HUES64 (cell line): ENCODE measurements at regions not wholly inside any gene's neighbourhood (a gene's known extent, or its start where the extent isn't known, plus 50 kb on each side); places are given as distances from the start of the nearest gene placed in this dataset.

Experiments used
- H3K27ac ChIP-seq: 2 replicates; pipeline ENCODE4 v1.7.0; 2013; ENCODE audit warnings: low read depth, low read length, inconsistent platforms
- H3K27me3 ChIP-seq: 2 replicates; pipeline ENCODE4 v1.6.1; 2013; ENCODE audit warnings: mild to moderate bottlenecking, low read length; ENCODE audit not compliant: insufficient read depth
- H3K36me3 ChIP-seq: 2 replicates; pipeline ENCODE4 v1.6.1; 2013; ENCODE audit warnings: mild to moderate bottlenecking, low read length; ENCODE audit not compliant: insufficient read depth
- H3K4me1 ChIP-seq: 2 replicates; pipeline ENCODE4 v1.6.1; 2013; ENCODE audit warnings: mild to moderate bottlenecking, low read length, moderate library complexity; ENCODE audit not compliant: insufficient read depth
- H3K4me3 ChIP-seq: 2 replicates; pipeline ENCODE4 v1.5.1; 2013; ENCODE audit warnings: mild to moderate bottlenecking, low read length, moderate library complexity
- H3K9ac ChIP-seq: 2 replicates; pipeline ENCODE4 v1.6.1; 2013; ENCODE audit warnings: mild to moderate bottlenecking, low read depth, low read length
- H3K9me3 ChIP-seq: 2 replicates; pipeline ENCODE4 v1.6.1; 2013; ENCODE audit warnings: low read depth, low read length; ENCODE audit not compliant: insufficient read depth
- WGBS: fragments of 150-250, 120-280 bp; methylation state at CpG from one replicate; pipeline ENCODE4 v1.1.7; 2013; ENCODE audit warnings: missing lambda C conversion rate; 5-methylcytosine and 5-hydroxymethylcytosine counted together

GRCh38 chr9:1871626-1872419 is 143.3 kb upstream of the SMARCA2 start:
- Histone ChIP-seq H3K27ac (no peak overlapping the region), H3K4me3 (no peak overlapping the region), H3K27me3 (no peaks in the 10 kb centered on the region), H3K9me3 (no peaks in the 10 kb centered on the region), H3K4me1 (peaks cover 10% of the 10 kb centered on the region), H3K36me3 (no peaks in the 10 kb centered on the region), H3K9ac (peak overlapping the region; percentile 42; the same call in 1 of the 2 replicates)
- 67% methylated on average over 8 of the region's 8 CpGs for WGBS

GRCh38 chr9:1875251-1875851 is 139.8 kb upstream of the SMARCA2 start:
- H3K9ac ChIP-seq: no peak overlapping the region
- no peak overlapping the region for H3K27ac ChIP-seq
- no peaks in the 10 kb centered on the region for H3K9me3 ChIP-seq
- 95% methylated on average over 8 of the region's 8 CpGs for WGBS
- no peak overlapping the region for H3K4me3 ChIP-seq
- H3K36me3 ChIP-seq: no peaks in the 10 kb centered on the region
- H3K27me3 ChIP-seq: no peaks in the 10 kb centered on the region
- H3K4me1 ChIP-seq: peaks cover 10% of the 10 kb centered on the region

- H3K27me3 ChIP-seq: no peaks in the 10 kb centered on the region
- peaks cover 10% of the 10 kb centered on the region for H3K4me1 ChIP-seq
- WGBS: 95% methylated on average over 5 of the region's 5 CpGs
- no peaks in the 10 kb centered on the region for H3K36me3 ChIP-seq
- H3K27ac ChIP-seq: no peak overlapping the region
- no peak overlapping the region for H3K9ac ChIP-seq
- no peaks in the 10 kb centered on the region for H3K9me3 ChIP-seq
- H3K4me3 ChIP-seq: no peak overlapping the region
Measured at GRCh38 chr9:1875921-1876448, 139.2 kb upstream of the SMARCA2 start.

GRCh38 chr9:1876891-1877496 is 138.2 kb upstream of the SMARCA2 start:
- H3K27me3 ChIP-seq: no peaks in the 10 kb centered on the region
- no peaks in the 10 kb centered on the region for H3K9me3 ChIP-seq
- no peaks in the 10 kb centered on the region for H3K36me3 ChIP-seq
- 98% methylated on average over 5 of the region's 5 CpGs for WGBS
- H3K27ac ChIP-seq: no peak overlapping the region
- no peak overlapping the region for H3K9ac ChIP-seq
- no peak overlapping the region for H3K4me3 ChIP-seq
- H3K4me1 ChIP-seq: peaks cover 3% of the 10 kb centered on the region

GRCh38 chr9:1877951-1878350 is 137.2 kb upstream of the SMARCA2 start:
- H3K4me1 ChIP-seq: no peaks in the 10 kb centered on the region
- H3K4me3 ChIP-seq: no peak overlapping the region
- H3K9me3 ChIP-seq: no peaks in the 10 kb centered on the region
- H3K27me3 ChIP-seq: no peaks in the 10 kb centered on the region
- WGBS: 92% methylated on average over 4 of the region's 4 CpGs
- no peaks in the 10 kb centered on the region for H3K36me3 ChIP-seq
- H3K27ac ChIP-seq: no peak overlapping the region
- H3K9ac ChIP-seq: no peak overlapping the region

- Histone ChIP-seq H3K4me1 (no peaks in the 10 kb centered on the region), H3K36me3 (no peaks in the 10 kb centered on the region), H3K27me3 (no peaks in the 10 kb centered on the region), H3K27ac (no peak overlapping the region), H3K9ac (no peak overlapping the region), H3K4me3 (no peak overlapping the region), H3K9me3 (no peaks in the 10 kb centered on the region)
- 92% methylated on average over 3 of the region's 3 CpGs for WGBS
Measured at GRCh38 chr9:1878811-1879210, 136.3 kb upstream of the SMARCA2 start.

- no peak overlapping the region for H3K4me3 ChIP-seq
- H3K27me3 ChIP-seq: no peaks in the 10 kb centered on the region
Measured at GRCh38 chr9:1879501-1879900, 135.6 kb upstream of the SMARCA2 start.

GRCh38 chr9:1880038-1880565 is 135.0 kb upstream of the SMARCA2 start:
- Histone ChIP-seq H3K4me1 (no peaks in the 10 kb centered on the region), H3K9ac (no peak overlapping the region), H3K27ac (no peak overlapping the region), H3K27me3 (no peaks in the 10 kb centered on the region), H3K9me3 (no peaks in the 10 kb centered on the region), H3K4me3 (no peak overlapping the region), H3K36me3 (no peaks in the 10 kb centered on the region)
- 94% methylated on average over 4 of the region's 4 CpGs for WGBS

More at GRCh38 chr9:1879501-1879900, 135.6 kb upstream of the SMARCA2 start:
- no peaks in the 10 kb centered on the region for H3K36me3 ChIP-seq
- no peaks in the 10 kb centered on the region for H3K9me3 ChIP-seq
- no peak overlapping the region for H3K9ac ChIP-seq
- H3K4me1 ChIP-seq: no peaks in the 10 kb centered on the region
- H3K27ac ChIP-seq: no peak overlapping the region
- 98% methylated on average over 4 of the region's 4 CpGs for WGBS

- no peak overlapping the region for H3K4me3 ChIP-seq
- no peak overlapping the region for H3K27ac ChIP-seq
- H3K9ac ChIP-seq: no peak overlapping the region
- WGBS: 60% methylated on average over 2 of the region's 2 CpGs
- H3K27me3 ChIP-seq: no peaks in the 10 kb centered on the region
- H3K9me3 ChIP-seq: no peaks in the 10 kb centered on the region
- no peaks in the 10 kb centered on the region for H3K36me3 ChIP-seq
- no peaks in the 10 kb centered on the region for H3K4me1 ChIP-seq
Measured at GRCh38 chr9:1881708-1882295, 133.3 kb upstream of the SMARCA2 start.

GRCh38 chr9:1882711-1883403 is 132.3 kb upstream of the SMARCA2 start:
- 92% methylated on average over 4 of the region's 4 CpGs for WGBS
- Histone ChIP-seq H3K4me1 (no peaks in the 10 kb centered on the region), H3K9me3 (no peaks in the 10 kb centered on the region), H3K27me3 (no peaks in the 10 kb centered on the region), H3K9ac (no peak overlapping the region), H3K27ac (no peak overlapping the region), H3K4me3 (no peak overlapping the region), H3K36me3 (no peaks in the 10 kb centered on the region)
